Testis (tissue), 2 donors: ENCODE measurements at regions not wholly inside any gene's neighbourhood (a gene's known extent, or its start where the extent isn't known, plus 50 kb on each side); places are given as distances from the start of the nearest gene placed in this dataset.

Source experiments
- POLR2A ChIP-seq: fragments of 450-650 bp; IDR thresholded peaks from one replicate; pipeline ENCODE4 v1.6.1; 2017; ENCODE audit warnings: antibody characterized with exemption, mild to moderate bottlenecking, moderate library complexity
- TF ChIP-seq, protein P1 (sequence below), 3 experiments: fragments of 450-650 bp in 2 of 3; fragments of 200-600 bp in 1 of 3; sonication (generic) in 1 of 3; IDR thresholded peaks; one replicate each; pipeline ENCODE4 v1.5.1; 2016 to 2019; ENCODE audit warnings: antibody characterized with exemption in 3 of 3, mild to moderate bottlenecking in 2 of 3, moderate library complexity in 1 of 3

DNA sequence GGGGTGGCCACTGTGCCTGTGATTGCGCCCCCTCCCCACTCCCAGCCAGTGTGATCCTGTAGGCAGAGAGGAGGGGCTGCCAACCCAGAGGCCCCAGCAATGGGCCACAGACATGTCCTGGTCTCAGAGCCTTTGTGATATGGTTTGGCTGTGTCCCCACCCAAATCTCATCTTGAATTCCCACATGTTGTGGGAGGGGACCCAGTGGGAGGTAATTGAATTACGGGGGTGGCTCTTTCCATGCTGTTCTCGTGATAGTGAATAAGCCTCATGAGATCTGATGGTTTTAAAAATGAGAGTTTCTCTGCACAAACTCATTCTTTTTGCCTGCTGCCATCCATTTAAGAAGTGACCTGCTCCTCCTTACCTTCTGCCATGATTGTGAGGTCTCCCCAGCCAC, 56.8 kb upstream of the ZNF469 start:
- TF ChIP-seq POLR2A: no peak
- TF ChIP-seq, protein P1, sequence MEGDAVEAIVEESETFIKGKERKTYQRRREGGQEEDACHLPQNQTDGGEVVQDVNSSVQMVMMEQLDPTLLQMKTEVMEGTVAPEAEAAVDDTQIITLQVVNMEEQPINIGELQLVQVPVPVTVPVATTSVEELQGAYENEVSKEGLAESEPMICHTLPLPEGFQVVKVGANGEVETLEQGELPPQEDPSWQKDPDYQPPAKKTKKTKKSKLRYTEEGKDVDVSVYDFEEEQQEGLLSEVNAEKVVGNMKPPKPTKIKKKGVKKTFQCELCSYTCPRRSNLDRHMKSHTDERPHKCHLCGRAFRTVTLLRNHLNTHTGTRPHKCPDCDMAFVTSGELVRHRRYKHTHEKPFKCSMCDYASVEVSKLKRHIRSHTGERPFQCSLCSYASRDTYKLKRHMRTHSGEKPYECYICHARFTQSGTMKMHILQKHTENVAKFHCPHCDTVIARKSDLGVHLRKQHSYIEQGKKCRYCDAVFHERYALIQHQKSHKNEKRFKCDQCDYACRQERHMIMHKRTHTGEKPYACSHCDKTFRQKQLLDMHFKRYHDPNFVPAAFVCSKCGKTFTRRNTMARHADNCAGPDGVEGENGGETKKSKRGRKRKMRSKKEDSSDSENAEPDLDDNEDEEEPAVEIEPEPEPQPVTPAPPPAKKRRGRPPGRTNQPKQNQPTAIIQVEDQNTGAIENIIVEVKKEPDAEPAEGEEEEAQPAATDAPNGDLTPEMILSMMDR (IDR thresholded peaks at IDR 0.05): no peak
